22Rv1 (cell line): ENCODE measurements at regions not wholly inside any gene's neighbourhood (a gene's known extent, or its start where the extent isn't known, plus 50 kb on each side); places are given as distances from the start of the nearest gene placed in this dataset.

Source experiments
- ZFX ChIP-seq: fragments of 450-650 bp; IDR thresholded peaks from 2 replicates; pipeline ENCODE4 v1.6.1; 2017; ENCODE audit warnings: antibody characterized with exemption, borderline replicate concordance
- TF ChIP-seq, protein P1 (sequence below): fragments of 450-650 bp; IDR thresholded peaks from 2 replicates; pipeline ENCODE4 v1.5.1; 2017; ENCODE audit warnings: mild to moderate bottlenecking

DNA sequence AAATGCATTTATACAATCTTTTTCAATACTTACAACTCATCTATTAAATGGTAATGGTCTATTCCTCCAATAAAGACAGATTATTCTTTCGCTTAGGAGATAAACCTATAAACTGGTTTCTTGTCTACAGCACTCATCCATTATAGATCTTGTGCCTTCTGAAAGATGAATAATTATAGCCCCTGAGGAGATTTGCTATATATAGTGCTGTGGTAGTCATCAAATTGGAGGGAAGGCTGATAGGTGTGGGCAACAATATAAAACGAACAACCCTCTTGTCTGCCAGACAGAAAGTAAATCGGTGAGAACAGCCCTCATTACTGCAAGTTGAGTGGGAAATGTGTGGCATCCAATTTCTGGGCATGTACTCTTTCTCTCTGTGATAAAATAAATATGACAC is 292.5 kb upstream of the CNR1 start:
- TF ChIP-seq, protein P1, sequence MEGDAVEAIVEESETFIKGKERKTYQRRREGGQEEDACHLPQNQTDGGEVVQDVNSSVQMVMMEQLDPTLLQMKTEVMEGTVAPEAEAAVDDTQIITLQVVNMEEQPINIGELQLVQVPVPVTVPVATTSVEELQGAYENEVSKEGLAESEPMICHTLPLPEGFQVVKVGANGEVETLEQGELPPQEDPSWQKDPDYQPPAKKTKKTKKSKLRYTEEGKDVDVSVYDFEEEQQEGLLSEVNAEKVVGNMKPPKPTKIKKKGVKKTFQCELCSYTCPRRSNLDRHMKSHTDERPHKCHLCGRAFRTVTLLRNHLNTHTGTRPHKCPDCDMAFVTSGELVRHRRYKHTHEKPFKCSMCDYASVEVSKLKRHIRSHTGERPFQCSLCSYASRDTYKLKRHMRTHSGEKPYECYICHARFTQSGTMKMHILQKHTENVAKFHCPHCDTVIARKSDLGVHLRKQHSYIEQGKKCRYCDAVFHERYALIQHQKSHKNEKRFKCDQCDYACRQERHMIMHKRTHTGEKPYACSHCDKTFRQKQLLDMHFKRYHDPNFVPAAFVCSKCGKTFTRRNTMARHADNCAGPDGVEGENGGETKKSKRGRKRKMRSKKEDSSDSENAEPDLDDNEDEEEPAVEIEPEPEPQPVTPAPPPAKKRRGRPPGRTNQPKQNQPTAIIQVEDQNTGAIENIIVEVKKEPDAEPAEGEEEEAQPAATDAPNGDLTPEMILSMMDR = no peak
- no peak for TF ChIP-seq ZFX
